Gastrocnemius medialis (tissue), 4 donors: ENCODE measurements at regions not wholly inside any gene's neighbourhood (a gene's known extent, or its start where the extent isn't known, plus 50 kb on each side); places are given as distances from the start of the nearest gene placed in this dataset.

ENCODE experiments used
- POLR2A ChIP-seq, 2 donors: fragments of 450-650 bp; IDR thresholded peaks; one replicate each; pipeline ENCODE4 v1.6.1; 2017; ENCODE audit warnings: antibody characterized with exemption in 2 of 2, mild to moderate bottlenecking in 2 of 2, moderate library complexity in 2 of 2
- TF ChIP-seq, protein P1 (sequence below), 5 experiments: fragments of 450-650 bp in 3 of 5; fragments of 200-600 bp in 2 of 5; sonication (generic) in 2 of 5; IDR thresholded peaks in 4 of 5; conservative IDR thresholded peaks in 1 of 5; 1 replicate in 4 of 5; 2 replicates in 1 of 5; pipeline ENCODE4 v1.5.1; 2016 to 2019; ENCODE audit warnings: antibody characterized with exemption in 5 of 5, mild to moderate bottlenecking in 3 of 5, moderate library complexity in 3 of 5

GRCh38 chr2:149709496-149710263, 122.1 kb upstream of the MMADHC start:
- TF ChIP-seq, protein P1, sequence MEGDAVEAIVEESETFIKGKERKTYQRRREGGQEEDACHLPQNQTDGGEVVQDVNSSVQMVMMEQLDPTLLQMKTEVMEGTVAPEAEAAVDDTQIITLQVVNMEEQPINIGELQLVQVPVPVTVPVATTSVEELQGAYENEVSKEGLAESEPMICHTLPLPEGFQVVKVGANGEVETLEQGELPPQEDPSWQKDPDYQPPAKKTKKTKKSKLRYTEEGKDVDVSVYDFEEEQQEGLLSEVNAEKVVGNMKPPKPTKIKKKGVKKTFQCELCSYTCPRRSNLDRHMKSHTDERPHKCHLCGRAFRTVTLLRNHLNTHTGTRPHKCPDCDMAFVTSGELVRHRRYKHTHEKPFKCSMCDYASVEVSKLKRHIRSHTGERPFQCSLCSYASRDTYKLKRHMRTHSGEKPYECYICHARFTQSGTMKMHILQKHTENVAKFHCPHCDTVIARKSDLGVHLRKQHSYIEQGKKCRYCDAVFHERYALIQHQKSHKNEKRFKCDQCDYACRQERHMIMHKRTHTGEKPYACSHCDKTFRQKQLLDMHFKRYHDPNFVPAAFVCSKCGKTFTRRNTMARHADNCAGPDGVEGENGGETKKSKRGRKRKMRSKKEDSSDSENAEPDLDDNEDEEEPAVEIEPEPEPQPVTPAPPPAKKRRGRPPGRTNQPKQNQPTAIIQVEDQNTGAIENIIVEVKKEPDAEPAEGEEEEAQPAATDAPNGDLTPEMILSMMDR (IDR thresholded peaks at IDR 0.05 in 4 of 5, conservative IDR thresholded peaks at IDR 0.05 in 1 of 5): no peak
- no peak for TF ChIP-seq POLR2A (IDR thresholded peaks at IDR 0.05)
